ENCODE measurements at regions not wholly inside any gene's neighbourhood (a gene's known extent, or its start where the extent isn't known, plus 50 kb on each side); places are given as distances from the start of the nearest gene placed in this dataset.

GRCh38 chr15:81473177-81473576 is 99.2 kb upstream of the TMC3 start:
- no peak overlapping the region for H3K4me3 ChIP-seq (ENCODE audit: low read length)
- H3K4me1 ChIP-seq (ENCODE audit: control insufficient read depth, insufficient read depth, low read length), result no peaks in the 10 kb centered on the region
- no peaks in the 10 kb centered on the region for H3K36me3 Mint-ChIP-seq (ENCODE audit: low read depth)
- no peaks in the 10 kb centered on the region for H3K36me3 ChIP-seq (ENCODE audit: control insufficient read depth, insufficient read depth, low read length)
- DNase-seq, result no peak
- H3K4me1 Mint-ChIP-seq, result no peaks in the 10 kb centered on the region
- H3K9me3 Mint-ChIP-seq, result no peaks in the 10 kb centered on the region
- no peak overlapping the region for H3K27ac ChIP-seq (ENCODE audit: low read depth, low read length)
- H3K4me3 Mint-ChIP-seq, result no peak overlapping the region
- H3K9ac ChIP-seq (ENCODE audit: extremely low read depth, low read length, poor library complexity, severe bottlenecking), result no peak overlapping the region
- H3K27ac Mint-ChIP-seq, result no peak overlapping the region
- 88 to 96% methylated on average over 4 of the region's 4 CpGs for WGBS, 2 experiments (ENCODE audit: insufficient coverage in 1 of 2, insufficient read length in 1 of 2)
- H3K9me3 ChIP-seq (ENCODE audit: control insufficient read depth, low read length), result no peaks in the 10 kb centered on the region
- TF ChIP-seq CTCF (conservative IDR thresholded peaks at IDR 0.05), result no peak
- H3K27me3 ChIP-seq (ENCODE audit: control insufficient read depth, insufficient read depth, low read length, poor library complexity, severe bottlenecking), result no peaks in the 10 kb centered on the region
- H3K27me3 Mint-ChIP-seq (ENCODE audit: insufficient read depth), result no peaks in the 10 kb centered on the region

GRCh38 chr15:81471151-81471550 is 97.1 kb upstream of the TMC3 start:
- no peaks in the 10 kb centered on the region for H3K4me1 ChIP-seq (ENCODE audit: control insufficient read depth, insufficient read depth, low read length)
- no peak overlapping the region for H3K27ac ChIP-seq (ENCODE audit: low read depth, low read length)
- H3K4me1 Mint-ChIP-seq, result no peaks in the 10 kb centered on the region
- no peaks in the 10 kb centered on the region for H3K36me3 Mint-ChIP-seq (ENCODE audit: low read depth)
- no peaks in the 10 kb centered on the region for H3K27me3 Mint-ChIP-seq (ENCODE audit: insufficient read depth)
- no peak overlapping the region for H3K4me3 Mint-ChIP-seq
- H3K4me3 ChIP-seq (ENCODE audit: low read length), result no peak overlapping the region
- H3K9me3 ChIP-seq (ENCODE audit: control insufficient read depth, low read length), result peaks cover 5% of the 10 kb centered on the region
- DNase-seq, result no peak
- no peak for TF ChIP-seq CTCF (conservative IDR thresholded peaks at IDR 0.05)
- WGBS, 2 experiments (ENCODE audit: insufficient coverage in 1 of 2, insufficient read length in 1 of 2), result 90 to 94% methylated on average over 2 of the region's 2 CpGs
- no peak overlapping the region for H3K27ac Mint-ChIP-seq
- no peak overlapping the region for H3K9ac ChIP-seq (ENCODE audit: extremely low read depth, low read length, poor library complexity, severe bottlenecking)
- no peaks in the 10 kb centered on the region for H3K27me3 ChIP-seq (ENCODE audit: control insufficient read depth, insufficient read depth, low read length, poor library complexity, severe bottlenecking)
- no peaks in the 10 kb centered on the region for H3K9me3 Mint-ChIP-seq
- no peaks in the 10 kb centered on the region for H3K36me3 ChIP-seq (ENCODE audit: control insufficient read depth, insufficient read depth, low read length)

- Mint-ChIP-seq H3K4me3 (no peak overlapping the region), H3K4me1 (no peaks in the 10 kb centered on the region), H3K27ac (no peak overlapping the region), H3K27me3 (ENCODE audit: insufficient read depth) (no peaks in the 10 kb centered on the region), H3K36me3 (ENCODE audit: low read depth) (no peaks in the 10 kb centered on the region), H3K9me3 (peaks cover 2% of the 10 kb centered on the region)
- Histone ChIP-seq H3K27ac (ENCODE audit: low read depth, low read length) (no peak overlapping the region), H3K4me3 (ENCODE audit: low read length) (no peak overlapping the region), H3K27me3 (ENCODE audit: control insufficient read depth, insufficient read depth, low read length, poor library complexity, severe bottlenecking) (no peaks in the 10 kb centered on the region), H3K4me1 (ENCODE audit: control insufficient read depth, insufficient read depth, low read length) (no peaks in the 10 kb centered on the region), H3K9ac (ENCODE audit: extremely low read depth, low read length, poor library complexity, severe bottlenecking) (no peak overlapping the region), H3K36me3 (ENCODE audit: control insufficient read depth, insufficient read depth, low read length) (no peaks in the 10 kb centered on the region), H3K9me3 (ENCODE audit: control insufficient read depth, low read length) (peaks cover 10% of the 10 kb centered on the region)
- WGBS, 2 experiments (ENCODE audit: insufficient coverage in 1 of 2, insufficient read length in 1 of 2), result 94 to 100% methylated on average over 4 to 5 of the region's 5 CpGs
- DNase-seq, result no peak
- no peak for TF ChIP-seq CTCF (conservative IDR thresholded peaks at IDR 0.05)
These were observed 95.1 kb upstream of the TMC3 start for GRCh38 chr15:81469154-81469553.

Measured in endodermal cell (in vitro differentiated cells).